ENCODE measurements at regions not wholly inside any gene's neighbourhood (a gene's known extent, or its start where the extent isn't known, plus 50 kb on each side); places are given as distances from the start of the nearest gene placed in this dataset.

- Histone ChIP-seq H3K27me3 (ENCODE audit: control insufficient read depth, insufficient read depth, low read length) (no peaks in the 10 kb centered on the region), H3K36me3 (ENCODE audit: control insufficient read depth, insufficient read depth, low read length) (no peaks in the 10 kb centered on the region), H3K27ac (ENCODE audit: low read depth, low read length) (no peak overlapping the region), H3K9me3 (ENCODE audit: control insufficient read depth, insufficient read depth, low read length) (no peaks in the 10 kb centered on the region), H3K4me3 (ENCODE audit: low read depth, low read length) (no peak overlapping the region), H3K4me1 (ENCODE audit: control insufficient read depth, insufficient read depth, low read length) (no peaks in the 10 kb centered on the region)
- WGBS (ENCODE audit: insufficient coverage), result no CpG with 5 or more reads among the region's 2 CpGs
- no peak for DNase-seq (ENCODE audit: low read depth in 4 of 6, low spot score in 6 of 6)
Measured at GRCh38 chr9:75582870-75583269, 307.6 kb upstream of the PCSK5 start.

- Histone ChIP-seq H3K36me3 (ENCODE audit: control insufficient read depth, insufficient read depth, low read length) (no peaks in the 10 kb centered on the region), H3K27ac (ENCODE audit: low read depth, low read length) (no peak overlapping the region), H3K4me1 (ENCODE audit: control insufficient read depth, insufficient read depth, low read length) (no peaks in the 10 kb centered on the region), H3K9me3 (ENCODE audit: control insufficient read depth, insufficient read depth, low read length) (no peaks in the 10 kb centered on the region), H3K27me3 (ENCODE audit: control insufficient read depth, insufficient read depth, low read length) (no peaks in the 10 kb centered on the region), H3K4me3 (ENCODE audit: low read depth, low read length) (no peak overlapping the region)
- WGBS (ENCODE audit: insufficient coverage), result 80% methylated on average over 1 of the region's 2 CpGs
- no peak for DNase-seq (ENCODE audit: low read depth in 4 of 6, low spot score in 6 of 6)
Measured at GRCh38 chr9:75588808-75589207, 301.7 kb upstream of the PCSK5 start.

GRCh38 chr9:75589497-75589896 lies 301.0 kb upstream of the PCSK5 start:
- no peaks in the 10 kb centered on the region for H3K36me3 ChIP-seq (ENCODE audit: control insufficient read depth, insufficient read depth, low read length)
- H3K27me3 ChIP-seq (ENCODE audit: control insufficient read depth, insufficient read depth, low read length), result no peaks in the 10 kb centered on the region
- no peaks in the 10 kb centered on the region for H3K4me1 ChIP-seq (ENCODE audit: control insufficient read depth, insufficient read depth, low read length)
- no peaks in the 10 kb centered on the region for H3K9me3 ChIP-seq (ENCODE audit: control insufficient read depth, insufficient read depth, low read length)
- H3K4me3 ChIP-seq (ENCODE audit: low read depth, low read length), result no peak overlapping the region
- no peak overlapping the region for H3K27ac ChIP-seq (ENCODE audit: low read depth, low read length)
- 40% methylated on average over 1 of the region's 2 CpGs for WGBS (ENCODE audit: insufficient coverage)
- no peak for DNase-seq (ENCODE audit: low read depth in 4 of 6, low spot score in 6 of 6)

- no peaks in the 10 kb centered on the region for H3K9me3 ChIP-seq (ENCODE audit: control insufficient read depth, insufficient read depth, low read length)
- no peak overlapping the region for H3K27ac ChIP-seq (ENCODE audit: low read depth, low read length)
- no CpG with 5 or more reads among the region's 3 CpGs for WGBS (ENCODE audit: insufficient coverage)
- H3K4me1 ChIP-seq (ENCODE audit: control insufficient read depth, insufficient read depth, low read length), result no peaks in the 10 kb centered on the region
- no peak overlapping the region for H3K4me3 ChIP-seq (ENCODE audit: low read depth, low read length)
- no peaks in the 10 kb centered on the region for H3K36me3 ChIP-seq (ENCODE audit: control insufficient read depth, insufficient read depth, low read length)
- no peaks in the 10 kb centered on the region for H3K27me3 ChIP-seq (ENCODE audit: control insufficient read depth, insufficient read depth, low read length)
- DNase-seq (ENCODE audit: low read depth in 4 of 6, low spot score in 6 of 6), result no peak
Measured at GRCh38 chr9:75591972-75592371, 298.5 kb upstream of the PCSK5 start.

GRCh38 chr9:75592586-75592985 lies 297.9 kb upstream of the PCSK5 start:
- Histone ChIP-seq H3K36me3 (ENCODE audit: control insufficient read depth, insufficient read depth, low read length) (no peaks in the 10 kb centered on the region), H3K27ac (ENCODE audit: low read depth, low read length) (no peak overlapping the region), H3K27me3 (ENCODE audit: control insufficient read depth, insufficient read depth, low read length) (no peaks in the 10 kb centered on the region), H3K4me3 (ENCODE audit: low read depth, low read length) (no peak overlapping the region), H3K9me3 (ENCODE audit: control insufficient read depth, insufficient read depth, low read length) (no peaks in the 10 kb centered on the region), H3K4me1 (ENCODE audit: control insufficient read depth, insufficient read depth, low read length) (no peaks in the 10 kb centered on the region)
- WGBS (ENCODE audit: insufficient coverage), result no CpG with 5 or more reads among the region's 1 CpG
- DNase-seq (ENCODE audit: low read depth in 4 of 6, low spot score in 6 of 6), result peak in 1 of 6 donors; percentile 63

GRCh38 chr9:75593920-75594319 lies 296.6 kb upstream of the PCSK5 start:
- DNase-seq (ENCODE audit: low read depth in 4 of 6, low spot score in 6 of 6), result no peak
- H3K27me3 ChIP-seq (ENCODE audit: control insufficient read depth, insufficient read depth, low read length), result no peaks in the 10 kb centered on the region
- H3K9me3 ChIP-seq (ENCODE audit: control insufficient read depth, insufficient read depth, low read length), result no peaks in the 10 kb centered on the region
- no peak overlapping the region for H3K4me3 ChIP-seq (ENCODE audit: low read depth, low read length)
- no peak overlapping the region for H3K27ac ChIP-seq (ENCODE audit: low read depth, low read length)
- H3K36me3 ChIP-seq (ENCODE audit: control insufficient read depth, insufficient read depth, low read length), result no peaks in the 10 kb centered on the region
- no peaks in the 10 kb centered on the region for H3K4me1 ChIP-seq (ENCODE audit: control insufficient read depth, insufficient read depth, low read length)

- WGBS (ENCODE audit: insufficient coverage), result no CpG with 5 or more reads among the region's 1 CpG
- peak in 4 of 6 donors; percentile 35 to 96 (median 52) for DNase-seq (ENCODE audit: low read depth in 4 of 6, low spot score in 6 of 6)
- H3K27me3 ChIP-seq (ENCODE audit: control insufficient read depth, insufficient read depth, low read length), result no peaks in the 10 kb centered on the region
- no peaks in the 10 kb centered on the region for H3K9me3 ChIP-seq (ENCODE audit: control insufficient read depth, insufficient read depth, low read length)
- no peaks in the 10 kb centered on the region for H3K36me3 ChIP-seq (ENCODE audit: control insufficient read depth, insufficient read depth, low read length)
- H3K27ac ChIP-seq (ENCODE audit: low read depth, low read length), result no peak overlapping the region
- H3K4me3 ChIP-seq (ENCODE audit: low read depth, low read length), result no peak overlapping the region
- no peaks in the 10 kb centered on the region for H3K4me1 ChIP-seq (ENCODE audit: control insufficient read depth, insufficient read depth, low read length)
Measured at GRCh38 chr9:75599126-75599525, 291.3 kb upstream of the PCSK5 start.

- WGBS (ENCODE audit: insufficient coverage), result no CpG with 5 or more reads among the region's 2 CpGs
- H3K4me3 ChIP-seq (ENCODE audit: low read depth, low read length), result no peak overlapping the region
- H3K27me3 ChIP-seq (ENCODE audit: control insufficient read depth, insufficient read depth, low read length), result no peaks in the 10 kb centered on the region
- H3K4me1 ChIP-seq (ENCODE audit: control insufficient read depth, insufficient read depth, low read length), result no peaks in the 10 kb centered on the region
- no peaks in the 10 kb centered on the region for H3K36me3 ChIP-seq (ENCODE audit: control insufficient read depth, insufficient read depth, low read length)
- no peak for DNase-seq (ENCODE audit: low read depth in 4 of 6, low spot score in 6 of 6)
- no peaks in the 10 kb centered on the region for H3K9me3 ChIP-seq (ENCODE audit: control insufficient read depth, insufficient read depth, low read length)
- no peak overlapping the region for H3K27ac ChIP-seq (ENCODE audit: low read depth, low read length)
Measured at GRCh38 chr9:75601280-75601679, 289.2 kb upstream of the PCSK5 start.

GRCh38 chr9:75602060-75602459 lies 288.4 kb upstream of the PCSK5 start:
- H3K9me3 ChIP-seq (ENCODE audit: control insufficient read depth, insufficient read depth, low read length), result no peaks in the 10 kb centered on the region
- H3K27ac ChIP-seq (ENCODE audit: low read depth, low read length), result no peak overlapping the region
- DNase-seq (ENCODE audit: low read depth in 4 of 6, low spot score in 6 of 6), result no peak
- no peaks in the 10 kb centered on the region for H3K27me3 ChIP-seq (ENCODE audit: control insufficient read depth, insufficient read depth, low read length)
- WGBS (ENCODE audit: insufficient coverage), result 80% methylated on average over 1 of the region's 4 CpGs
- no peaks in the 10 kb centered on the region for H3K4me1 ChIP-seq (ENCODE audit: control insufficient read depth, insufficient read depth, low read length)
- no peaks in the 10 kb centered on the region for H3K36me3 ChIP-seq (ENCODE audit: control insufficient read depth, insufficient read depth, low read length)
- H3K4me3 ChIP-seq (ENCODE audit: low read depth, low read length), result no peak overlapping the region

GRCh38 chr9:75604661-75605060 lies 285.8 kb upstream of the PCSK5 start:
- Histone ChIP-seq H3K27ac (ENCODE audit: low read depth, low read length) (no peak overlapping the region), H3K4me3 (ENCODE audit: low read depth, low read length) (no peak overlapping the region), H3K9me3 (ENCODE audit: control insufficient read depth, insufficient read depth, low read length) (no peaks in the 10 kb centered on the region), H3K36me3 (ENCODE audit: control insufficient read depth, insufficient read depth, low read length) (no peaks in the 10 kb centered on the region), H3K4me1 (ENCODE audit: control insufficient read depth, insufficient read depth, low read length) (no peaks in the 10 kb centered on the region), H3K27me3 (ENCODE audit: control insufficient read depth, insufficient read depth, low read length) (no peaks in the 10 kb centered on the region)
- WGBS (ENCODE audit: insufficient coverage), result no CpG with 5 or more reads among the region's 2 CpGs
- no peak for DNase-seq (ENCODE audit: low read depth in 4 of 6, low spot score in 6 of 6)
